Iris pigment epithelial cell (primary cell): ENCODE measurements at regions not wholly inside any gene's neighbourhood (a gene's known extent, or its start where the extent isn't known, plus 50 kb on each side); places are given as distances from the start of the nearest gene placed in this dataset.
"Not testable (repeated sequence)": the region's sequence is repeated elsewhere in the genome, so short reads cannot be mapped to it uniquely, and the experiment has no call there.

Experiments used
- DNase-seq: peaks from one replicate; pipeline ENCODE4 v3.0.0-alpha.2; 2011; ENCODE audit warnings: low read depth

- DNase-seq, result not testable (repeated sequence)
Observed at GRCh38 chr9:66152406-66152805, 415.5 kb downstream of the FOXD4L4 start.

DNA sequence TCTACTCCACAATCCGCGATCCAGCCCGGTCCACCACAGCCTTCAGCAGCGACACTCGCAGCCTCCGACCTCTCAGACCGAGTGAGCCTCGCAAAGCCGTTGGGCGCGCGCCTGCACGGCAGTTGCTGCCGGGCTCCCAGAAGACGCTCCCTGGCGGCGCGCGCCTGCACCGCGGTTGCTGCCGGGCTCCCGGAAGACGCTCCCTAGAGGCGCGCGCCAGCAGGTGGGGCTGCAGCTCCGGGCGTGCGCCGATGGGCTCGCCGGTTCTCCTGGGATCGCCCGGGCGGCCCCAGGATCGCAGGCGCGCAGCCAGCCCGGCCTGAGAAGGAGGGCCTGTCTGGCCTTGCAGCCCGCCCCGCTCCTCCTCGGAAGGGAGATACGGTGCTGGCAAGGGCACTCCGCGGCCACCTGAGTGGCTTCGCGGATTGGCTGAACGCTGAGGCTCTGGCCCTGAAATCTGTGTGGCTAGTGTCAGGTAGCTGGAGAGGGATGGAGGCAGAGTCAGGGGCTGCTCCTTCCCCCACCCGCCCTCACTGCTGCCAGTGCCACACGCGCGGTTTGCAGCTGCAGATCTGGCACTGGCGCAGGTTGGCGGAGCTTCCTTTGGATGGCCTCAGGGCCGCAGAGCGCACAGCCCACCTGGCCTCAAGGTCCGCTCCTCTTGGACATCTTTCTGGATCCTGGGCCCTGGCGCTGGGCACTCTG is 416.2 kb downstream of the FOXD4L4 start:
- DNase-seq, result peak; percentile 29

GRCh38 chr9:66153971-66154691 is 417.2 kb downstream of the FOXD4L4 start:
- DNase-seq, result not testable (repeated sequence)

DNA sequence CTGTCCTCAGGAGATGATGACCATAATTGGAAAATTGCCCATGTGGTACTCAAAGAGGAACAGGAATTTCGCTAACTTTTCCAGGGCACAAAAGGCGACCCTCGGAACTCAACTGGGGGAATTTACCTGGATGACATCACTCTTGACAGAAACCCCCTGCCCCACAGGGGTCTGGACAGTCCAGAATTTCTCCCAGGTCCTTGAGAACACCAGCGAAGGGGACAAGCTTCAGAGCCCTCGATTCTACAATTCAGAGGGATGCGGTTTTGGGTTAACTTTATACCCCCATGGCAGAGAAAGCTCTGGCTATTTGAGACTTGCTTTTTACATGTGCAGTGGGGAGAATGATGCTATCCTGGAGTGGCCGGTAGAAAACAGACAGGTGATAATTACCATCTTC is 445.4 kb downstream of the FOXD4L4 start:
- not testable (repeated sequence) for DNase-seq

GRCh38 chr9:66183648-66184047 is 446.7 kb downstream of the FOXD4L4 start:
- DNase-seq, result not testable (repeated sequence)

GRCh38 chr9:66197199-66197598 is 460.3 kb downstream of the FOXD4L4 start:
- DNase-seq, result not testable (repeated sequence)

DNA sequence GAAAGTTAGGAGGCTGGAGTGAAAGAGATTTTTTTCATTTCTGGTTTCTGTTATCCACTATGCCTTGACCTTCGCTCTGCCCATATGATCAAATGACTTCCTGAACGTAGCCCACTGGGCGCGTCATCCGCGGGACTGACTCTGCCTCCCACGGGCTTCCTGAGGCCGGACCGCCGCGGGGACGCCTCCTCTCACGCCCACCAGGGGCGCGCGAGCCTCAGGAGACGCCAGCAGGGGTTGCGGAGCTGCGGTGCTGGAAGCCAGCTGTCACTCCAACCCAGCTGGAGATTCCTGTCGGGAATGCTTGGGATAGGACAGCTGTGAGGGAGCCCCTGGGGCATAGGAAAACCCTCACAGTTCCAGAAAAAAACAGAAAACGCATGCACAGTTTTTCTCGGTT is 461.5 kb downstream of the FOXD4L4 start:
- DNase-seq, result not testable (repeated sequence)

DNA sequence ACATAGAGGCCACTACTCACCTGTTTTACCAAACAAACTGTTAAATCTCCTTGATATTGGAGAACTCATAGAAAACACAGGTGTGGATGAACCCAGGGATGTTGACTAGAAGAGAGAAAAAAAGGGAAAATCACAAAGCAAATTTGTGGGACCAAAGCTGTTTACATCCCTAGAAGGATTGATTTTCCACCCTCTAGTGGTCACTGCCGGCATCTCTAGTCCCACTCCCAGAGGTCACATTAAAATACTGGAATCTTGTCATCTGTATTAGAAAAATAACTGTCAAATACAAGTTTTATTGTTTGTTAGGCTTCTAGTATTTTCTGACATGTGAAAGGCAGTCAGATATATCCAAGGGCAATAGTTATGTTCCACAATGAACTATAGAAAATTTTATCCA is 469.7 kb downstream of the FOXD4L4 start:
- not testable (repeated sequence) for DNase-seq

GRCh38 chr9:66207914-66208313 is 471.0 kb downstream of the FOXD4L4 start:
- not testable (repeated sequence) for DNase-seq

GRCh38 chr9:66244763-66245162 is 507.8 kb downstream of the FOXD4L4 start:
- not testable (repeated sequence) for DNase-seq

DNA sequence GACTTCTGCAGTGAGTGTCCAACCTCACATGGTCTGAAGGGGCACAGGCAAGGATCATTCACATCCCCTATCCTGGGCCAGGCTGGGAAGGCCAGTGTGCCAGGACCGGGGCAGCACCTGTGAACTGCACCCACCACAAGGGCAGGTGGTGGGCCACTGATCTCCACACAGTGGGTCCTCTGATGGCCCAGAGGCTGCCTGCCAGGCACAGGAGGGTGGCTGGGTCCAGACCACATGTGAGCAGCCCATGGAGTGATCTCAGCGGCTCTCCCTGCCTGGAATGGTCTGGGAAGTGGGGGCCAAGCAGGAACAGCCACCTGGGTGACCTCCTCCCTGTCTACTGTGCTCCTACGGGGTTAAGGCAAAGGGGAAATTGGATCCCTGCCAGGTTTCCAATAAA is 508.5 kb downstream of the FOXD4L4 start:
- DNase-seq, result not testable (repeated sequence)

DNA sequence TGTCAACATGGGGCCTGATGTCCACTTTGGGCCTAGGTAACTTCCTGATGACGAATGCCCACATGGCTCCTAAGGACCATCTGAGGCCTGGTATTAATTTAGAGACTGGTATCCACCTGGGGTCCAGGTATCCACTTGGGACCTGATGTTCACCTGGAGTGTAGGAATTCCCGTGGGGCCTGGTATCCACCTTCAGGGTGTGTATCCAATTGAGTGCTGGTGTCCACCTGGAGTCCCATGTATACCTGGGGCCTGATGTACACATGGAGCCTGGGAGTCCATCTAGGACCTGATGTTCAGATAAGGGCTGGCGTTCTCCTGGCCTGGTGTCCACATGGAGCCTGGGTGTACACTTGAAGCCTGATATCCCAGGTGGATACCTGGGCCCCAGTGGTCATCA is 520.6 kb downstream of the FOXD4L4 start:
- not testable (repeated sequence) for DNase-seq

DNA sequence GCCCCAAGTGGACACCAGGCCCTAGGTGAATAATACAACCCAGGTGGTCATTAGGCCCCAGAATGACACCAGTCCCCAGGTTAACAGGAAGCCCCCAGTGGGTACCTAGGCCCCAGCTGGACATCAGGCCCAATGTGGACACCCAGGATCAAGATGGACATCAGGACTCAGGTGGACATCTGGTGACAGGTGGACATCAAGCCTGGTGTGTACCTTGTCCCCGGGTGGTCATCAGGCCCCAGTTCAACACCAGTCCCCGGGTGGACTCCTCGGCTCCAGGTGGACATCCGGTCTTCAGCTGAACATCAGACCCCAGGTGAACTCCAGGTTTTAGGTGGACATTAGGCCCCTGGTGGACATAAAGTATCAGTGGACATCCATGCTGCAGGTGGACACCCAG is 524.6 kb downstream of the FOXD4L4 start:
- DNase-seq, result not testable (repeated sequence)

DNA sequence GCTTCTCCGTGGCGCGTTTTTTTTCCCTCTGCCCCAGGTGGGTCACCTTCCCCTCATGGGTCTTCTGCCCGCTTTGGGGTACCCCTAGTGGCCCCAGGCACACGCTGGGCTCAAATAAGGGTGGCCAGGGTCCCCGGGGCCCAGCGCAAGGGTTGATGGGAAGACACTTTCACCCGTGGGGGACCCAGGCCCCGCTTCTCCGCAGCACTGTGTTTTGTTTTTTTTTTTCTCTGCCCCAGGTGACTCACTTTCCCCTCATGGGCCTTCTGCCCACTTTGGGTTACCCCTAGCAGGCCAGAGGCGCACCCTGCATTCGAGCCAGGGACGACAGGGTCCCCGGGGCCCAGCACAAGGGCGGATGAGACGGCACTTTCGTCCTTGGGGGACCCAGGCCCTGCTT is 526.7 kb downstream of the FOXD4L4 start:
- not testable (repeated sequence) for DNase-seq

GRCh38 chr9:66264786-66265185 is 527.8 kb downstream of the FOXD4L4 start:
- DNase-seq, result not testable (repeated sequence)

- DNase-seq, result not testable (repeated sequence)
Observed at GRCh38 chr9:66266202-66266601, 529.3 kb downstream of the FOXD4L4 start.

DNA sequence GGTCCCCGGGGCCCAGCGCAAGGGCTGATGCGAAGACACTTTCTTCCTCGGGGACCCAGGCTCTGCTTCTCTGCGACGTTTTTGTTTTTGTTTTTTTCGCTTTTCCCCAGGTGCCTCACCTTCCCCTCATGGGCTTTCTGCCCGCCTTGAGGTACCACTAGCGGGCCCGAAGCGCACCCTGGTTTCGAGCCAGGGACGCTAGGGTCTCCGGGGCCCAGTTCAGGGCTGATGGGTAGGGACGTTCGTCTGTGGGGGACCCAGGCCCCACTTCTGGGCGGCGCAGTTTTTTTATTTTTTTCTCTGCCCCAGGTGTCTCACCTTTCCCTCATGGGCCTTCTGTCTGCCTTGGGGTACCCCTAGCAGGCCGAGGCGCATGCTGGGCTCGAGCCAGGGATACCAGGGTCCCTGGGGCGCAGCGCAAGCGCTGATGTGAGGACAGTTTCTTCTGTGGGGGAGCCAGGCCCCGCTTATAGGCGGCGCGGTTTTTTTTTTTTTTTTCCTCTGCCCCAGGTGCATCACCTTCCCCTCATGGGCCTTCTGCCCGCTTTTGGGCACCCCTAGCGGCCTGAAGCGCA is 530.0 kb downstream of the FOXD4L4 start:
- not testable (repeated sequence) for DNase-seq

DNA sequence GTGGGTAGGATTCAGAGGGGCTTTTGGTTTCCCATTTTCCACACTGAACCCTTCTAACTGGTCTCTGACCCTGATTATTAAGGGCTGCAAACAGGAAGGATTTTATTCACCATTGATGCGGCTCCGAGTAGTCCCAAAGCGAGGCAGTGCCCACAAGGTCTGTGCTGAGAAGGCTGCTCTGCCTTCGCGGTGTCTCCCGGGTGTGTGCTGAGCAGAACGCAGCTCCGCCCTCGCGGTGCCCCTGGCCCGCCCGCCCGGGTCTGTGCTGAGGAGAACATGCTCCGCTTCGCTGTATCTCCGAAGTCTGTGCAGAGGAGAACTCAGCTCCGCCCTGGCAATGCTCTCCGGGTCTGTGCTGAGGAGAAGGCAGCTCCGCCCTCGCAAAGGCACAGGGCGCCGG is 530.7 kb downstream of the FOXD4L4 start:
- not testable (repeated sequence) for DNase-seq

GRCh38 chr9:66269024-66269423 is 532.1 kb downstream of the FOXD4L4 start:
- not testable (repeated sequence) for DNase-seq

- not testable (repeated sequence) for DNase-seq
Observed at GRCh38 chr9:66269783-66270182, 532.8 kb downstream of the FOXD4L4 start.

- DNase-seq, result not testable (repeated sequence)
Observed at GRCh38 chr9:66278809-66279208, 541.9 kb downstream of the FOXD4L4 start.
